ENCODE measurements at regions not wholly inside any gene's neighbourhood (a gene's known extent, or its start where the extent isn't known, plus 50 kb on each side); places are given as distances from the start of the nearest gene placed in this dataset.
A peak's percentile ranks its signal among the peaks of the same experiment; 100 is the strongest.

- TF ChIP-seq CTCF (IDR thresholded peaks at IDR 0.05; ENCODE audit: poor library complexity, severe bottlenecking), result peak; percentile 27
- TF ChIP-seq EZH2 (IDR thresholded peaks at IDR 0.05; ENCODE audit: borderline replicate concordance, insufficient read depth, low read length, poor library complexity, severe bottlenecking), result no peak
These were observed 1622.8 kb upstream of the IGFBP7 start for GRCh38 chr4:58732973-58733372.
